OCI-LY7 (cell line): ENCODE measurements at regions not wholly inside any gene's neighbourhood (a gene's known extent, or its start where the extent isn't known, plus 50 kb on each side); places are given as distances from the start of the nearest gene placed in this dataset.

Source experiments
- BruUV-seq: library from RNA; stranded (reverse); fragments of 400-500 nt; replicated peaks from 2 replicates; lab custom pipeline; 2021; lab: Mats Ljungman, UMichigan
- CTCF ChIA-PET: fragments of 300-600 bp; sonication (Branson Sonifier 250); formaldehyde crosslinking; loops from one replicate; lab custom pipeline; 2022; ENCODE audit warnings: antibody characterized with exemption; ENCODE audit not compliant: unreplicated experiment; lab: Charles Lee
- POLR2A ChIA-PET: fragments of 300-600 bp; sonication (Branson Sonifier 250); formaldehyde crosslinking; loops from one replicate; lab custom pipeline; 2022; ENCODE audit warnings: antibody characterized with exemption; lab: Charles Lee
- DNase-seq: peaks from one replicate; pipeline ENCODE4 v3.0.0-alpha.2; 2015; ENCODE audit warnings: low spot score
- H2AFZ ChIP-seq: fragments of 200-600 bp; sonication (generic), shearing (Covaris generic); 2 replicates; pipeline ENCODE4 v1.6.1; 2014; ENCODE audit warnings: mild to moderate bottlenecking, antibody characterized with exemption, low read length, moderate library complexity
- H3K27ac ChIP-seq: fragments of 200-600 bp; sonication (generic); 2 replicates; pipeline ENCODE4 v1.5.1; 2014; ENCODE audit warnings: mixed run types, low read depth, mild to moderate bottlenecking, moderate library complexity, low read length, inconsistent platforms; ENCODE audit not compliant: poor library complexity, severe bottlenecking
- H3K36me3 ChIP-seq: fragments of 200-600 bp; sonication (generic); 2 replicates; pipeline ENCODE4 v1.6.1; 2014; ENCODE audit warnings: mild to moderate bottlenecking, antibody characterized with exemption, low read length, moderate library complexity, mixed read lengths; ENCODE audit not compliant: insufficient read depth
- H3K4me1 ChIP-seq: fragments of 200-600 bp; sonication (generic); 2 replicates; pipeline ENCODE4 v1.5.1; 2014; ENCODE audit warnings: mild to moderate bottlenecking, low read length; ENCODE audit not compliant: insufficient read depth, poor library complexity, severe bottlenecking
- H3K4me2 ChIP-seq: fragments of 200-600 bp; sonication (generic); 2 replicates; pipeline ENCODE4 v1.6.1; 2014; ENCODE audit warnings: mild to moderate bottlenecking, low read length
- H3K4me3 ChIP-seq: fragments of 200-600 bp; sonication (generic); 2 replicates; pipeline ENCODE4 v1.5.1; 2014; ENCODE audit warnings: mild to moderate bottlenecking, low read depth, low read length; ENCODE audit not compliant: poor library complexity, severe bottlenecking
- H3K79me2 ChIP-seq: fragments of 200-600 bp; sonication (generic); 2 replicates; pipeline ENCODE4 v1.6.1; 2016; ENCODE audit warnings: low read depth, mild to moderate bottlenecking, low read length, moderate library complexity, mixed read lengths; ENCODE audit not compliant: insufficient read depth
- H3K9me2 ChIP-seq: fragments of 200-600 bp; sonication (generic); 2 replicates; pipeline ENCODE4 v1.6.1; 2016; ENCODE audit warnings: mild to moderate bottlenecking, low read length, mixed read lengths; ENCODE audit not compliant: insufficient read depth
- H3K9me3 ChIP-seq: fragments of 200-600 bp; sonication (generic); 2 replicates; pipeline ENCODE4 v1.6.1; 2014; ENCODE audit warnings: mild to moderate bottlenecking, mixed run types, low read length, mixed read lengths
- H4K20me1 ChIP-seq: fragments of 200-600 bp; sonication (generic); 2 replicates; pipeline ENCODE4 v1.6.1; 2014; ENCODE audit warnings: mild to moderate bottlenecking, antibody characterized with exemption, low read length, moderate library complexity, mixed read lengths; ENCODE audit not compliant: insufficient read depth
- CTCF ChIP-seq: fragments of 200-600 bp; sonication (generic); conservative IDR thresholded peaks from 2 replicates; pipeline ENCODE4 v1.5.1; 2014; ENCODE audit warnings: mild to moderate bottlenecking, antibody characterized with exemption, low read length, moderate library complexity, mixed read lengths
- EZH2phosphoT487 ChIP-seq: fragments of 200-600 bp; sonication (generic); IDR thresholded peaks from 2 replicates; pipeline ENCODE4 v1.6.1; 2018; ENCODE audit warnings: low read depth, borderline replicate concordance, mild to moderate bottlenecking, mixed run types, antibody characterized with exemption, low read length, moderate library complexity, mixed read lengths
- intact Hi-C: fragments of 100-400 bp; cut with micrococcal nuclease; formaldehyde crosslinking; loops from one replicate; pipeline ENCODE4 v1.10.0; 2022; ENCODE audit not compliant: unreplicated experiment

GRCh38 chr12:90268574-90268973 lies 559.9 kb upstream of the ATP2B1 start:
- H4K20me1 ChIP-seq = no peaks in the 10 kb centered on the region
- CTCF ChIA-PET = no interaction called here
- DNase-seq = no peak
- H3K4me2 ChIP-seq = no peak overlapping the region
- H3K27ac ChIP-seq = no peak overlapping the region
- H3K4me1 ChIP-seq = no peaks in the 10 kb centered on the region
- no peaks in the 10 kb centered on the region for H3K36me3 ChIP-seq
- H3K9me3 ChIP-seq = no peaks in the 10 kb centered on the region
- no peaks in the 10 kb centered on the region for H3K9me2 ChIP-seq
- no peak for TF ChIP-seq EZH2phosphoT487
- no peak for TF ChIP-seq CTCF
- no TSS peak for BruUV-seq
- intact Hi-C loops = no loop called here
- POLR2A ChIA-PET = interaction anchor here (1.3 kb wide), 1 partner anchor 744 kb away, joined by 3 read pairs; the partner anchor contains the start of gene GALNT4
- no peak overlapping the region for H2AFZ ChIP-seq
- no peaks in the 10 kb centered on the region for H3K79me2 ChIP-seq
- H3K4me3 ChIP-seq = no peak overlapping the region

GRCh38 chr12:90262251-90262650 lies 553.6 kb upstream of the ATP2B1 start:
- TF ChIP-seq EZH2phosphoT487 (no peak), CTCF (no peak)
- no peak overlapping the region for H2AFZ ChIP-seq
- H3K9me2 ChIP-seq = no peaks in the 10 kb centered on the region
- no peak for DNase-seq
- H3K4me1 ChIP-seq = no peaks in the 10 kb centered on the region
- H3K4me2 ChIP-seq = no peak overlapping the region
- CTCF ChIA-PET = no interaction called here
- intact Hi-C loops = no loop called here
- no peak overlapping the region for H3K4me3 ChIP-seq
- no peaks in the 10 kb centered on the region for H4K20me1 ChIP-seq
- H3K27ac ChIP-seq = no peak overlapping the region
- POLR2A ChIA-PET = interaction anchor here (0.5 kb wide), 1 partner anchor 963 kb away, joined by 4 read pairs; no protein-coding TSS in a partner anchor
- H3K9me3 ChIP-seq = no peaks in the 10 kb centered on the region
- H3K36me3 ChIP-seq = no peaks in the 10 kb centered on the region
- no peaks in the 10 kb centered on the region for H3K79me2 ChIP-seq
- no TSS peak for BruUV-seq

- Histone ChIP-seq H3K9me3 (no peaks in the 10 kb centered on the region), H3K27ac (no peak overlapping the region), H3K9me2 (no peaks in the 10 kb centered on the region), H3K36me3 (no peaks in the 10 kb centered on the region), H4K20me1 (no peaks in the 10 kb centered on the region), H3K4me2 (no peak overlapping the region), H3K79me2 (no peaks in the 10 kb centered on the region), H3K4me3 (no peak overlapping the region), H2AFZ (no peak overlapping the region), H3K4me1 (no peaks in the 10 kb centered on the region)
- BruUV-seq = no TSS peak
- POLR2A ChIA-PET = interaction anchor here (0.5 to 1.0 kb wide), 2 partner anchors 10 to 26 kb away, joined by 3 to 4 read pairs; no protein-coding TSS in a partner anchor
- intact Hi-C loops = no loop called here
- CTCF ChIA-PET = no interaction called here
- no peak for DNase-seq
- TF ChIP-seq CTCF = no peak
- TF ChIP-seq EZH2phosphoT487 = no peak
These were observed 552.6 kb upstream of the ATP2B1 start for GRCh38 chr12:90261283-90261682.
